Astrocyte (in vitro differentiated cells and primary cell): ENCODE measurements at regions not wholly inside any gene's neighbourhood (a gene's known extent, or its start where the extent isn't known, plus 50 kb on each side); places are given as distances from the start of the nearest gene placed in this dataset.

Source experiments
- DNase-seq: peaks from one replicate; pipeline ENCODE4 v3.0.0-alpha.2; 2010; ENCODE audit warnings: low read depth
- FAIRE-seq: peaks from 2 replicates; lab custom pipeline; 2011; peaks lifted over from hg19 to GRCh38; lab: Jason Lieb, UNC
- H2AFZ ChIP-seq: 2 replicates; pipeline ENCODE4 v1.6.0; 2012; ENCODE audit warnings: low read depth, low read length, inconsistent platforms
- H3K27ac ChIP-seq: 2 replicates; pipeline ENCODE4 v1.5.1; 2011; ENCODE audit warnings: low read depth, low read length, inconsistent platforms
- H3K27me3 ChIP-seq: 2 replicates; pipeline ENCODE4 v1.6.0; 2011; ENCODE audit warnings: low read length, inconsistent platforms; ENCODE audit not compliant: insufficient read depth
- H3K36me3 ChIP-seq: 2 replicates; pipeline ENCODE4 v1.5.1; 2011; ENCODE audit warnings: low read length, inconsistent platforms; ENCODE audit not compliant: insufficient read depth
- H3K4me1 ChIP-seq: 2 replicates; pipeline ENCODE4 v1.5.1; 2011; ENCODE audit warnings: low read length, inconsistent platforms; ENCODE audit not compliant: insufficient read depth
- H3K4me2 ChIP-seq: 2 replicates; pipeline ENCODE4 v1.6.0; 2012; ENCODE audit warnings: low read length, inconsistent platforms
- H3K4me3 ChIP-seq: 2 replicates; pipeline ENCODE4 v1.5.1; 2011; ENCODE audit warnings: low read depth, mild to moderate bottlenecking, low read length, inconsistent platforms; ENCODE audit not compliant: insufficient read depth
- H3K79me2 ChIP-seq: 2 replicates; pipeline ENCODE4 v1.6.0; 2012; ENCODE audit warnings: mild to moderate bottlenecking, low read length, inconsistent platforms; ENCODE audit not compliant: insufficient read depth
- H3K9ac ChIP-seq: 2 replicates; pipeline ENCODE4 v1.6.0; 2012; ENCODE audit warnings: mild to moderate bottlenecking, low read length, inconsistent platforms
- H3K9me3 ChIP-seq: 2 replicates; pipeline ENCODE4 v1.5.1; 2012; ENCODE audit warnings: low read depth, mild to moderate bottlenecking, low read length, inconsistent platforms; ENCODE audit not compliant: insufficient read depth
- H4K20me1 ChIP-seq: 2 replicates; pipeline ENCODE4 v1.6.0; 2012; ENCODE audit warnings: low read length, inconsistent platforms; ENCODE audit not compliant: insufficient read depth
- H3K27ac Mint-ChIP-seq: one replicate; pipeline ENCODE4 v1.8.0; 2021; ENCODE audit warnings: mild to moderate bottlenecking, mixed read lengths; ENCODE audit not compliant: unreplicated experiment
- H3K27me3 Mint-ChIP-seq: one replicate; pipeline ENCODE4 v1.8.0; 2021; ENCODE audit warnings: low read depth, mixed read lengths; ENCODE audit not compliant: unreplicated experiment
- H3K36me3 Mint-ChIP-seq: one replicate; pipeline ENCODE4 v1.8.0; 2021; ENCODE audit warnings: low read depth, mixed read lengths; ENCODE audit not compliant: unreplicated experiment
- H3K4me1 Mint-ChIP-seq: one replicate; pipeline ENCODE4 v1.8.0; 2021; ENCODE audit warnings: low read depth, mixed read lengths; ENCODE audit not compliant: unreplicated experiment
- H3K4me3 Mint-ChIP-seq: one replicate; pipeline ENCODE4 v1.8.0; 2021; ENCODE audit warnings: mild to moderate bottlenecking, moderate library complexity, mixed read lengths; ENCODE audit not compliant: unreplicated experiment
- H3K9me3 Mint-ChIP-seq: one replicate; pipeline ENCODE4 v1.8.0; 2021; ENCODE audit warnings: mild to moderate bottlenecking, mixed read lengths; ENCODE audit not compliant: unreplicated experiment
- EZH2 ChIP-seq: IDR thresholded peaks from 2 replicates; pipeline ENCODE4 v1.6.1; 2012; ENCODE audit warnings: mild to moderate bottlenecking, low read length, inconsistent platforms; ENCODE audit not compliant: insufficient read depth
- TF ChIP-seq, protein P1 (sequence below): IDR thresholded peaks from 2 replicates; pipeline ENCODE4 v1.5.1; 2011; ENCODE audit warnings: low read depth, mild to moderate bottlenecking, inconsistent platforms, low read length, moderate library complexity; ENCODE audit not compliant: insufficient read depth

DNA sequence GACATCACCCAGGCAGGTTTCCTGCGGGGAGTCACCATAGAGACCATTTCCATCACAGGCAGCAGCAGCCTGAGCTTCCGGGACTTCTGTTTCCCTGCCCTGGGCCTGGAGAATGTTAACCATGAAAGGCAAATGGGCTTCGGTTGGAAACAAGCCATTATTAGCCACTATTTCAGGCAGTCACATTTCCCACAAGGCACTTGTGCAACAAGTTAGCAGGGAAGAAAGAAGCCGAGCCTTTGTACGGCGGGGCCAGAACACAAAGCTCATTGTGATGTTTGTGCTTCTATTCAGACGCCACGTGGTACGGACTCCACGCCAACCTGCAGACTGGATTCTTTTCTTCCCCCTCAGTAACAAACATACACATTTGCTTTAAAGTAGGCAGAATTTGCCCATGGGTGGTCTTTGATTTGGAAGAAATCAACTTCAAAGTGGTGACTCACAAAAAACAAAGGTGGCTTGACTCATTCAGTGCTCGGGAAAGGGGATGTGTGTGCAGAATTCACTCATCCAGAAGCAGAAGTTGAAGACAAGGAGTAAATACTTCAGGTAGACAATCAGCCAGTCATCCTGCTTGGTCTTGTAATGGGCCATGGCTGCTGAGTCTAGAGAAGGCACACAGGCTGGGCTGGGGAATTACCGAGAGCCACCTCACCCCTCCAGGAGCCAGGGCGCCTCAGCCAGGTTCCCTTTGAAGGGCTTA, 154.2 kb upstream of the PRMT8 start:
- Mint-ChIP-seq H3K4me1 (no peaks in the 10 kb centered on the region), H3K9me3 (peaks cover 8% of the 10 kb centered on the region), H3K4me3 (no peak overlapping the region), H3K27me3 (peaks cover 45% of the 10 kb centered on the region), H3K27ac (no peak overlapping the region), H3K36me3 (peaks cover 2% of the 10 kb centered on the region)
- no peaks in the 10 kb centered on the region for H3K79me2 ChIP-seq
- H3K27ac ChIP-seq, result no peak overlapping the region
- TF ChIP-seq, protein P1, sequence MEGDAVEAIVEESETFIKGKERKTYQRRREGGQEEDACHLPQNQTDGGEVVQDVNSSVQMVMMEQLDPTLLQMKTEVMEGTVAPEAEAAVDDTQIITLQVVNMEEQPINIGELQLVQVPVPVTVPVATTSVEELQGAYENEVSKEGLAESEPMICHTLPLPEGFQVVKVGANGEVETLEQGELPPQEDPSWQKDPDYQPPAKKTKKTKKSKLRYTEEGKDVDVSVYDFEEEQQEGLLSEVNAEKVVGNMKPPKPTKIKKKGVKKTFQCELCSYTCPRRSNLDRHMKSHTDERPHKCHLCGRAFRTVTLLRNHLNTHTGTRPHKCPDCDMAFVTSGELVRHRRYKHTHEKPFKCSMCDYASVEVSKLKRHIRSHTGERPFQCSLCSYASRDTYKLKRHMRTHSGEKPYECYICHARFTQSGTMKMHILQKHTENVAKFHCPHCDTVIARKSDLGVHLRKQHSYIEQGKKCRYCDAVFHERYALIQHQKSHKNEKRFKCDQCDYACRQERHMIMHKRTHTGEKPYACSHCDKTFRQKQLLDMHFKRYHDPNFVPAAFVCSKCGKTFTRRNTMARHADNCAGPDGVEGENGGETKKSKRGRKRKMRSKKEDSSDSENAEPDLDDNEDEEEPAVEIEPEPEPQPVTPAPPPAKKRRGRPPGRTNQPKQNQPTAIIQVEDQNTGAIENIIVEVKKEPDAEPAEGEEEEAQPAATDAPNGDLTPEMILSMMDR, result no peak
- TF ChIP-seq EZH2, result no peak
- peak; percentile 5 for FAIRE-seq
- H3K4me1 ChIP-seq, result peaks cover 3% of the 10 kb centered on the region
- H3K9me3 ChIP-seq, result no peaks in the 10 kb centered on the region
- H3K4me2 ChIP-seq, result peak overlapping the region; percentile 57
- H3K4me3 ChIP-seq, result no peak overlapping the region
- peak overlapping the region; percentile 47 for H2AFZ ChIP-seq
- no peak overlapping the region for H3K9ac ChIP-seq
- peak; percentile 49 for DNase-seq
- H4K20me1 ChIP-seq, result no peaks in the 10 kb centered on the region
- H3K36me3 ChIP-seq, result no peaks in the 10 kb centered on the region
- peaks cover 5% of the 10 kb centered on the region for H3K27me3 ChIP-seq

DNA sequence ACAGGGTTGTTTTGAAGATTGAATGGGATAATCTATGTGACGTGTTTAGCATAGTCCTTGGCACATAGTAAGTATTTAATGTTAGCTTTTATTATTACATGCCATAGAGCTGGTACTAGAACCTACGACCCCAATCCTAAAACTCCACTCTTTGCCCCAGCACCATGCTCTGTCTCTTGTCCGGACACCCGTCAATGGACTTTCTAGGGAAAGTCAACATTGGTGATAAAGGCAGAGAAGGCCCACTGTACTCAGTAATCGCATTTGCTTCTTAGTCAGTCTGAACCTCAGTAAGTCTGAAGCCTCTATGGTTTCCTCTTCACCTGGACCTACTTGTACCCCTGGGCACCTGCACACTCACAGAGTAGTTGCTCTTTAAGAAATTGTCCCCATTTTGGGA, 153.1 kb upstream of the PRMT8 start:
- no peak overlapping the region for H3K9ac ChIP-seq
- Mint-ChIP-seq H3K27ac (no peak overlapping the region), H3K27me3 (peaks cover 54% of the 10 kb centered on the region), H3K4me1 (no peaks in the 10 kb centered on the region), H3K4me3 (no peak overlapping the region), H3K36me3 (peaks cover 2% of the 10 kb centered on the region), H3K9me3 (peaks cover 8% of the 10 kb centered on the region)
- H3K27me3 ChIP-seq, result peaks cover 9% of the 10 kb centered on the region
- no peak overlapping the region for H3K27ac ChIP-seq
- DNase-seq (no peak), FAIRE-seq (no peak)
- no peak overlapping the region for H3K4me2 ChIP-seq
- no peak overlapping the region for H2AFZ ChIP-seq
- peaks cover 3% of the 10 kb centered on the region for H3K4me1 ChIP-seq
- no peaks in the 10 kb centered on the region for H3K36me3 ChIP-seq
- H3K79me2 ChIP-seq, result no peaks in the 10 kb centered on the region
- H3K4me3 ChIP-seq, result no peak overlapping the region
- TF ChIP-seq EZH2, result no peak
- TF ChIP-seq, protein P1, result no peak
- no peaks in the 10 kb centered on the region for H3K9me3 ChIP-seq
- no peaks in the 10 kb centered on the region for H4K20me1 ChIP-seq

DNA sequence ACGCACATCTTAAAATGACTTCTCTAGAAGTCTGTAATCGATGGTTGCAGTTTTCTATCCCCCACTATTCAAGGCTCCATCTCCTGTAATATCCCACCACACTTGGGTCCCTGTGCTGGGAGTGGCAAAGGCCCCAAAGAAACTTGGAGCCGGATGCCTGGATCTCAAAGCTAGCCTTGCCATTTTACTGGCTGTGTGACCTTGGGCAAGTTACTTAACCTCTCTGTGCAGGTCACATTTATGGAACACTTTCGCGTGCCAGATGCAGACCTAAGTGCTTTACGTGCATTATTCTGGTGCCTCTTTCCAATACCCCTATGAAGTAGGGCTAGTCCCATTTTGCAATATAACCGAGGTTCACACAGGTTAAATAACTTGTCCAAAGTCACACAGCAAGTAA, 151.8 kb upstream of the PRMT8 start:
- TF ChIP-seq, protein P1, result no peak
- no peak for TF ChIP-seq EZH2
- H3K4me2 ChIP-seq, result no peak overlapping the region
- Mint-ChIP-seq H3K27me3 (peaks cover 62% of the 10 kb centered on the region), H3K9me3 (peaks cover 8% of the 10 kb centered on the region), H3K4me3 (no peak overlapping the region), H3K27ac (no peak overlapping the region), H3K4me1 (no peaks in the 10 kb centered on the region), H3K36me3 (peaks cover 2% of the 10 kb centered on the region)
- no peaks in the 10 kb centered on the region for H3K9me3 ChIP-seq
- H3K36me3 ChIP-seq, result no peaks in the 10 kb centered on the region
- no peak overlapping the region for H3K9ac ChIP-seq
- peaks cover 9% of the 10 kb centered on the region for H3K27me3 ChIP-seq
- H3K4me3 ChIP-seq, result no peak overlapping the region
- no peak overlapping the region for H2AFZ ChIP-seq
- H3K4me1 ChIP-seq, result peaks cover 3% of the 10 kb centered on the region
- no peaks in the 10 kb centered on the region for H3K79me2 ChIP-seq
- H3K27ac ChIP-seq, result no peak overlapping the region
- H4K20me1 ChIP-seq, result no peaks in the 10 kb centered on the region
- FAIRE-seq (no peak), DNase-seq (no peak)
